Limb (tissue), 2 donors: ENCODE measurements at regions not wholly inside any gene's neighbourhood (a gene's known extent, or its start where the extent isn't known, plus 50 kb on each side); places are given as distances from the start of the nearest gene placed in this dataset.
A peak's percentile ranks its signal among the peaks of the same experiment; 100 is the strongest.

ENCODE experiments used
- DNase-seq, 2 donors: peaks; one replicate each; pipeline ENCODE4 v3.0.0-alpha.2; 2016; ENCODE audit errors: extremely low spot score in 2 of 2

- DNase-seq: peak in 1 of 2 donors; percentile 30
These were observed 173.6 kb downstream of the ARHGAP12 start for GRCh38 chr10:31754803-31755624.

- no peak for DNase-seq
These were observed 174.9 kb downstream of the ARHGAP12 start for GRCh38 chr10:31753681-31754080.

- DNase-seq: no peak
These were observed 176.5 kb downstream of the ARHGAP12 start for GRCh38 chr10:31752170-31752569.

DNA sequence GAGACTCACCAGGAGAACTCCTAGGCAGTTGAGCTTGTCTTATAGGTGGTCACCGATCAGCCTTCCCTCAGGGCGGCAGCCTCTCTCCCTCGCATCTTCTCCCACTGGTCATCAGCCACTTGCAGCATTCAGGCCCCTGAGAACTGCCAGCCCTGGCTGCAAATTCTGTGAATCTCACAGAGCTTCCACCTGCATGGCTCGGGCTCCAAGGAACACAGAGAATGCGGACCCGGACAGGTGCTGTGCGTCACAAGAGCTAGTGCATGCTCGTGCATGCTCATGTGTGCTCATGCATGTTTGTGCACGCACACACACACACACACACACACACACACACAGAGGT is 176.9 kb downstream of the ARHGAP12 start:
- DNase-seq: peak in 1 of 2 donors; percentile 28

DNA sequence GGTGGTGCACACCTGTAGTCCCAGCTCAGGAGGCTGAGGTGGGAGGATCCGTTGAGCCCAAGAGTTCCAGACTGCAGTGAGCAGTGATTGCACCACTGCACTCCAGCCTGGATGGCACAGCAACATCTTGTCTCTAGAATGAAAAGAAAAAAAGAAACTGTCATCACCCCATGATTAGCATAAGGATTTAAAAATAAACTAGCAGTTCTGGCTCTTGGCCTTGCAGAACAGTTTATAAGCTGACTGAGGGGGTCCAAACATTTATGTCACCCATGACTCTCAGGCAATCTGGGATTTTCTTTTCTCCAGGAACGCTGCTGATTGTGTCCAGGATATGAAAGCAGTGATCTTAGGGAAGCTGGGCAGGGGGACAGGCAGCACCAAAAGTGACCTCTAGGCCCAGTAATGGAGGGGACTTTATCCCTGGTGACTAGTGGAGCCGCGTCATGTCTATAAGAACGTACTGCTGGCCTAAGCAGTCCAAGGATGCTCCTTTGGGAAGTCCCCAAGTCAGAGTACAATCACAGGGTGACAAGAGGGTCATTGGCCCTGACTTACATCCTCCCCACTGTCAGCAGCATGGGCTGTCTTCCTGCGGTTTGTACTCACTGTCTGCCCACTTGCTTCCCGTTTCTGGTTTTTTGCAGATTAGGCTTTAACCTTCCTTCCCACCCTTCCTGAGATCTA is 177.4 kb downstream of the ARHGAP12 start:
- no peak for DNase-seq

- peak; percentile 82 to 87 for DNase-seq
These were observed 178.4 kb downstream of the ARHGAP12 start for GRCh38 chr10:31749981-31750840.

DNA sequence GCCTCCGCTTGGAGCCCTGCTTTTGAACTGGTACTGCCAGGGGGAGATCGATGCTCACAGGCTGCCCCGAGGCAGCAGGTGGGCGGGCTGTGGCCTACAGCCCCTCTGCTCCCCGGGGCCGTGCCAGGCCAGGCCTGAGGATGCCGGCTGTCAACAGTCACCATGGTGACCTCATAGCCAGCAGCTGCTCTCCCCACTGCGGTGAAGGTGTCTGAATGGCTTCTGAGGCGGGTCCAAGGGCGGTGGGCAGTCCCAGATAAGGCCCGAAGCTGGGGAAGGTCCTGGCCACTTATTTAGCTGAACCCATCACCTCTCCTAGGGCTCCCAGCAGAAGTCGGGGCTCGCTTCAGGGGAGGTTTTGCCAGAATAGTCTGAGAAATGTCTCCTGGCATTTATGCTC is 179.3 kb downstream of the ARHGAP12 start:
- DNase-seq: peak; percentile 45 to 66

- DNase-seq: peak; percentile 62 to 69
These were observed 182.8 kb downstream of the ARHGAP12 start for GRCh38 chr10:31745612-31746376.

GRCh38 chr10:31744025-31744424 is 184.6 kb downstream of the ARHGAP12 start:
- no peak for DNase-seq

- DNase-seq: no peak
These were observed 186.4 kb downstream of the ARHGAP12 start for GRCh38 chr10:31742255-31742654.

DNA sequence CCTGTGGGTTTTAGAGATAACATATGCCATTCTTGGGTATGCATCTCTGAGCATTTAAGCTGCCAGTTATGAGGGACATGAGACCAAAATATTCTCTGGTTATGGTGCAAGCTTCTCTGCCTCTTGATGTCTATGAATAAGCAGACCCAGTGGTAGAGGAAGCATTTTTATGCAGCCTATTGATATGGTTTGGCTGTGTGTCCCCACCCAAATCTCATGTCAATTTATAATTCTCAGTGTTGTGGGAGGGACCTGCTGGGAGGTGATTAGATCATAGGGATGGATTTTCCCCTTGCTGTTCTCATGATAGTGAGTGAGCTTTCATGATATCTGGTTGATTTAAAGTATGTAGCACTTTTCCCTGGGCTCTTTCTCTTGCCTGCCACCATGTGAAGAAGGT is 187.2 kb downstream of the ARHGAP12 start:
- no peak for DNase-seq

DNA sequence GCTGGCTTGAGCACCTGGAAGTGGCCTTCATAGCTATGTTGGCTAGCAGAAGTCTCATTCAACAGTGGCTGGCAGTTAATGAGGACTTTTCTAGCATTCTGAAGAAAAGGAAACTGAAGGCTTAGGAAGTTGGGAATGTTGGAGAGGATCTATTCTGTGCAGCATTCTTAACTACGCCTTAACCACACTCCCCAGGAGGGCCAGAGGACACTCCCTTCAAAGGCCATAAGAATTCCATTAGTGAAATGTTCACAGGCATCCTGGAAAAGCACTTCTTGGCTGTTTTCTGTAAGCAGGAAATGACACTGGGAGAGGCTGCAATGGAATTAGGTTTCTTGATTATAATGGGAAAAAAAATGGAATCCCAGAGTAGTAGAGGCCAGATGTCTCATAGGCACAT is 188.9 kb downstream of the ARHGAP12 start:
- peak in 1 of 2 donors; percentile 82 for DNase-seq

DNA sequence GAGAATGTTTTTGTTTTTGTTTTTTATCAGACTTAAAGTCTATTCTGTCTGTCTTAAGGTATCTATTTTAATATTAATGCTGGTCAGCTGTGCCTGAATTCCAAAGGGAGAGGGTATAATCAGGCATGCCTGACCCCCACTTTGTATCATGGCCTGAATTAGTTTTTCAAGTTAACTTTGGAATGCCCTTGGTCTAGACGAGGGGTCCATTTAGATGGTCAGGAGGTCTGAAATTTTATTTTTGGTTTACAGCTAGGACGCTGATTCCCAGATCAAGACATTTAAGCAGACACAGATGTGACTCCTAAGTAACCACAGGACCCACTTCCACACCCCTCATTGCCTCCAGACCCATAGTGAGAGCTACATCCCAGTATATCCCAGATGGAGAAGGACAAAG is 189.5 kb downstream of the ARHGAP12 start:
- no peak for DNase-seq

DNA sequence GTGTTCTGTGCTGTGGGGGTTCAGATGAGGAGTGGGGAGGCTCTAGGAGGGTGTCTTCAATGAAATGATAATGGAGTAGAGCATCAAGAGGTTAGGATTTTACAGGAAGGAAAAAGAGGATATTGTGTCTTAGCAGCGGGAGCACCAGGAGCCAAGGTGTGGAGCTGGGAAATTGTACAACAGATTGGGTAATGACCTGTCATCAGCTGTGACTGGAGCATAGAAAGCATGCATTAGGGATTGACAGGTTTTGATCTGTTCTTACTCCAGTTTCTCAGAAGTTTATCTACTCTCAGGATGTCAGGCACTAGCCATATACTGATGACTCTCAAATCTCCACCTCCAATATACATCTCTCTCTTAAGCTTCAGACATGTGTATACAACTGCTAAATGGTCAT is 196.9 kb downstream of the ARHGAP12 start:
- no peak for DNase-seq

DNA sequence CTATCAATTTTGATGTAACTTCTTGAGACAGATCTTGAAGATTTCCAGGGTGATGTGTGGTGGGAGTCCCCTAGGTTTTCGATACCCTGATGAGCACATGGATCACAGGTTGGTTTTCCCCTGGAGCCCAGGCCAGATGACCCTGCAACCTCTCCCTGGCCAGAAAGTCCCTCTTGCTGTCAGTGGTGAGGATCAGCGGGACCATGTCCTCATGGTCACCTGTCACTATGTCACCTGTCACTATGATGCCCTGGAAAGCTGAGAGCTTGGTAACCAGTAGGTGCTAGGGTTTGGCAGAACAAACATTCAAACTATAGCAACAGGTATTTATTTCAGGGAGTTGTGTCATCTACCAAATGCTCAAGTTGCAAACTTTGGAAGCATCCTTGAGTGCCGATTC is 197.9 kb downstream of the ARHGAP12 start:
- no peak for DNase-seq

GRCh38 chr10:31728698-31729224 is 199.9 kb downstream of the ARHGAP12 start:
- DNase-seq: no peak

DNA sequence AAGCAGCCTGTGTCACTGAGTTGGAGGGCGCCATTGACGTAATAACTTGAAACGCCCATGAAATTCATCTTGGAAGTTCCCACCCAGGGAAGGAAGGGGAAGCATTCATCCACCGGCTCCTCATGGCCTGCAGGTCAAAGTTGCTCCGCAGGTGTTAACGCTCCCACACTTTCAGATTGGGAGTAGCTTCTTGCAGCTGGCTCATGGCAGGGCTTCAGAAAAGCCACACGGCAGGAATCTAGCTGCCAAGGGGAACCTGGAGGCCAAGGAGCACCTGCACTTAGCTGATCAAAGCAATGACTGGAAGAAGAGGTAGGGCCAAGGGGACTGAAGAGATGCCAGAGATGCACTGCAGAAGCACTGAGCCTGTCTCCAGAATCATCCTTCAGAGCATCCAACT is 203.2 kb downstream of the ARHGAP12 start:
- DNase-seq: no peak

GRCh38 chr10:31724296-31724695 is 204.3 kb downstream of the ARHGAP12 start:
- DNase-seq: no peak

GRCh38 chr10:31723106-31723750 is 205.4 kb downstream of the ARHGAP12 start:
- no peak for DNase-seq

GRCh38 chr10:31721096-31721495 is 207.5 kb downstream of the ARHGAP12 start:
- no peak for DNase-seq

DNA sequence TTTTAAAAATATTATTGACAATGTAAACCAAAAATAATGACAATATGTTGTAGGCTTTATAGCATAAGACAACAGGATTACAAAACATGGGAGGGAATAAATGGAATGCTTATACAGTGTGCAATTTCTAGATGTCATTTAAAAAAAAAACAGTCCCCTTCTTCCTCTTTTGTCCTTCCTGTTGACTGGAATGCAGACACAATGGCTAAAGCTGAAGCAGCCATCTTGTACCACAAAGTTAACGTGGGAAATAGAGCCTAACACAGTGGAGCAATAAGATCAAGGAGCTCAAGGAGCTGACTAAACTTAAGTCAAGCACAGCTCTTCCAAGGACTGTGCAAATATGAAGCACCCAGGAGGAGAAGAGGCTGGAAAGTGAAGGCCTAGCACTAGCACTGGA is 208.1 kb downstream of the ARHGAP12 start:
- no peak for DNase-seq
